Astrocyte of the cerebellum (primary cell): ENCODE measurements at regions not wholly inside any gene's neighbourhood (a gene's known extent, or its start where the extent isn't known, plus 50 kb on each side); places are given as distances from the start of the nearest gene placed in this dataset.

Source experiments
- DNase-seq: peaks from one replicate; pipeline ENCODE4 v3.0.0-alpha.2; 2011; ENCODE audit warnings: low read depth
- H3K4me3 ChIP-seq: 2 replicates; pipeline ENCODE4 v1.5.1; 2011; ENCODE audit warnings: mild to moderate bottlenecking, low read depth, low read length, moderate library complexity
- in situ Hi-C: cut with HindIII; loops from 2 replicates; pipeline ENCODE4 v1.10.0; 2017; ENCODE audit warnings: low sequenced_read_pairs
- TF ChIP-seq, protein P1 (sequence below): IDR thresholded peaks from 2 replicates; pipeline ENCODE4 v1.5.1; 2012; ENCODE audit warnings: low read length, low read depth, moderate library complexity, mild to moderate bottlenecking; ENCODE audit errors: missing control alignments

GRCh38 chr13:109368230-109368629, 418.2 kb downstream of the IRS2 start:
- TF ChIP-seq, protein P1, sequence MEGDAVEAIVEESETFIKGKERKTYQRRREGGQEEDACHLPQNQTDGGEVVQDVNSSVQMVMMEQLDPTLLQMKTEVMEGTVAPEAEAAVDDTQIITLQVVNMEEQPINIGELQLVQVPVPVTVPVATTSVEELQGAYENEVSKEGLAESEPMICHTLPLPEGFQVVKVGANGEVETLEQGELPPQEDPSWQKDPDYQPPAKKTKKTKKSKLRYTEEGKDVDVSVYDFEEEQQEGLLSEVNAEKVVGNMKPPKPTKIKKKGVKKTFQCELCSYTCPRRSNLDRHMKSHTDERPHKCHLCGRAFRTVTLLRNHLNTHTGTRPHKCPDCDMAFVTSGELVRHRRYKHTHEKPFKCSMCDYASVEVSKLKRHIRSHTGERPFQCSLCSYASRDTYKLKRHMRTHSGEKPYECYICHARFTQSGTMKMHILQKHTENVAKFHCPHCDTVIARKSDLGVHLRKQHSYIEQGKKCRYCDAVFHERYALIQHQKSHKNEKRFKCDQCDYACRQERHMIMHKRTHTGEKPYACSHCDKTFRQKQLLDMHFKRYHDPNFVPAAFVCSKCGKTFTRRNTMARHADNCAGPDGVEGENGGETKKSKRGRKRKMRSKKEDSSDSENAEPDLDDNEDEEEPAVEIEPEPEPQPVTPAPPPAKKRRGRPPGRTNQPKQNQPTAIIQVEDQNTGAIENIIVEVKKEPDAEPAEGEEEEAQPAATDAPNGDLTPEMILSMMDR: no peak
- H3K4me3 ChIP-seq: no peak overlapping the region
- DNase-seq: no peak
- in situ Hi-C loops: no loop called here

DNA sequence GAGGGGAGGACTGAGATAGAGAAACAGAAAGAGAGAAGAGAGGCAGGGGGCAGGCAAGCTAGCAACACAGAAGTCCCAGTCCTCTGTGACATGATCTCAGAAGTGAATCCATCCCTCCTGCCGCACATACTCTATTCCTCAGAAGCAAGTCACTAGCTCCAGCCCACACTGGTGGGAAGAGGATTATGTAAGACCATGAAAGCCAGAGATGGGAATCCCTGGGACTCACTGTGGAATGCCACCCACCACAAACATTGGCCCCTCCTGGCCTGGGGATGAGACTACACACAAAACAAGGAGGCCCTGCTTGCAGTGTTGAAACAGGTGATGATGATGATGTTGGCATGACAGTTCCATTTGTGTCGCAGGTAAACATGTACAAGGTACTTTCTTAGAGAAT, 419.9 kb downstream of the IRS2 start:
- H3K4me3 ChIP-seq: no peak overlapping the region
- TF ChIP-seq, protein P1: no peak
- in situ Hi-C loops: no loop called here
- no peak for DNase-seq

DNA sequence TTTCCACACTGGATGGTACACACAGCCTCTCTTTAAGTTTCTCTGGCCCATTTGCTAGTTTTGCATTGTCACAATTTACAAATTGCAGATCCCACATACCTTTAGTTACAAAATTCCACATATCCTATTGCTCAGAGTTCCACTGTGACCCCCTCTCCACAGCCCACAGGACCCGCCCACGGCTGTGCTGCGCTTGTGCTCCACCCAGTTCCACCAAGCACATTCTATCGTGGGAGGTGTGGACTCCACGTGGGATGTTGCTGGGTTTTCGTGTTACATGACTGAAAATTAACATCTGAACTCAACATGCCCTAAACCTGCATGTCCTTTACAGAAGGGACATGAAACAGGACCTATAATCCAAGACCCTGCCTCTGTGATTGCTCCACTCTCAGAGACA, 423.0 kb downstream of the IRS2 start:
- DNase-seq: no peak
- in situ Hi-C loops: no loop called here
- H3K4me3 ChIP-seq: no peak overlapping the region
- TF ChIP-seq, protein P1: no peak

DNA sequence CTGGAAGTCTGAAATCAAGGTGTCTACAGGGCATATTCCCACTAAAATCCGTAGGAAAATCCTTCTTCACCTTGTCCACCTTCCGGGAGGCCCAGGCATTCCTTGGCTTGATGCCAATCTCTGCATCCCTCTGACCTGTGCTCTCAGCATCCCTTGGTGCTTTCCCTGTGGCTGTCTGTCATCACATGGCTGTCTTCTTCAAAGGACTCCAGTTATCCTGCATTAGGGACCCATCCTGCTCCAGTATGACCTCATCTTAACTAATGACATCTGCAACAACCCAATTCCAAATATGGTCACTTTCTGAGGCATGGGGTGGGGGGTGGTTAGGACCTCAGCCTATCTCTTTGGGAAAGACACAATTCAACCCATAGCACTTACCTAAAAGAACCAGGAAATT, 423.8 kb downstream of the IRS2 start:
- DNase-seq: no peak
- TF ChIP-seq, protein P1: no peak
- H3K4me3 ChIP-seq: no peak overlapping the region
- in situ Hi-C loops: no loop called here

DNA sequence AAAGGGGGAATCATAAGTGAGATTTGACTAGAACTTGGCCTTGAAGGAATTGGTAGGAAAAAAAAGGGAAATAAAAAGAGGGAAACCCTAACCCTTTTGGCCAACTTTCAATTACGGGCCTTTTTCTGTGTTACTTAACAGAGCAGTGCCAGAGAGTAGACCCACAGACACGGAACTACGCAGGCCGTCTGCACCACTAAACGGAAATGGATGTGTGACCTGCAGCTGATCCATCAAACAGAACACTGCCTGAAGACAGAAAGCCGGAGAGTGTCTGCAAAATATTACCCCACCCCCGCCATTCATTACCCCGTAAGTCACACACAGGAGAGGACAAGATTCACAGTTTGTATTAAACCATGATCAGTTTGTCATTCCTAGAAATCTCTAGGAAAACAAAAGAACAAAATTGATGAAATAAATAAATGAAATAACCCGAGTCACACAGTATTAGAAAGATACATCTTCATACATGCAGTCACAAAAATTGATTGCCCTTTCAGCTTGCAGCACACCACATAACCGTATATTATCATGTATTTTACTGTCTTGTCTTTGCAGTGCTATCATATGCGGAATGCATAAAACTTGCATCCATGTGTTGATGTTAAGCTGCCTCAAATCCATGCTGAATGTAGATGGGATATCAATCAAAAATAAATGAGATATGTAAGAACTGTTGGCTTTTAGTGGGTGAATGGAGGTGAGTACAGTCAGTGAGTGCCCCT, 424.7 kb downstream of the IRS2 start:
- no peak for DNase-seq
- in situ Hi-C loops: no loop called here
- TF ChIP-seq, protein P1: no peak
- H3K4me3 ChIP-seq: no peak overlapping the region

DNA sequence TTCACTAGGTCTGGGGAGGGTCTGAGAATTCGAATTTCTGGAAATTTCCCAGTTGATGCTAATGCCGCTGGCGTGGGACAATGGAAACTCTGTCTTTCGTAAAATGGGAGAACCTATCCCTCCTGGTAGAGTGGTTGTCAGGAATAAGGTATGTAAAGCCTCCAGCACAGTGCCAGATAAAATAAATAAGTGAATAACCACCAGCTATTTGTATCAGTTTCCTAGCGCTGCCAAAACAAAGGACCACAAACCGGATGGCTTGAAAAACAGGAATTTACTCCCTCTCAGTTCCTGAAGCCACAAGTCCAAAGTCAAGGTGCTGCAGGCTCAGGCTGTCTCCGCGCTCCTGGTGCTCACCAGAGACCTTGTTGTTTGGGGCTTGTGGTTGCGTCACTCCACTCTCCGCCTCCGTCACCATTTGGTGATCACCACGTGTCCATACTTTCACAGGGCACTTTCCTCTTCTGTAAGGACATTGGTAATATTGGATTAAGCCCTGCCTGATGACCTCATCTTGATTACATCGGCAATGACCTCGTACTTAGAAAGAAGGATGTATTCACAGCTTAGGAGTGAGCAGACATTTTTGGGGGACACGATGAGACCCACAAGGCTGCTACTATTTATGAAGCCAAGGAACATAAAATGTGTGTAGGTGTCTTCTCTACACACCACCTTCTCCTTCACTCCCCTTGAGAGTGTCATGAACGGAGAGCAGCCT, 428.5 kb downstream of the IRS2 start:
- in situ Hi-C loops: no loop called here
- TF ChIP-seq, protein P1: no peak
- DNase-seq: peak; percentile 95
- H3K4me3 ChIP-seq: no peak overlapping the region
